Ishikawa (cell line): ENCODE measurements at regions not wholly inside any gene's neighbourhood (a gene's known extent, or its start where the extent isn't known, plus 50 kb on each side); places are given as distances from the start of the nearest gene placed in this dataset.

ENCODE experiments used
- CEBPB ChIP-seq: IDR thresholded peaks from 2 replicates; pipeline ENCODE4 v1.6.1; 2012
- EGR1 ChIP-seq: IDR thresholded peaks from 2 replicates; pipeline ENCODE4 v1.6.1; 2012
- EP300 ChIP-seq: IDR thresholded peaks from 2 replicates; pipeline ENCODE4 v1.6.1; 2012; ENCODE audit warnings: borderline replicate concordance
- NFIC ChIP-seq: IDR thresholded peaks from 2 replicates; pipeline ENCODE4 v1.6.1; 2012
- TAF1 ChIP-seq: IDR thresholded peaks from 2 replicates; pipeline ENCODE4 v1.6.1; 2012; ENCODE audit warnings: low read depth, mild to moderate bottlenecking
- TCF12 ChIP-seq: IDR thresholded peaks from 2 replicates; pipeline ENCODE4 v1.6.1; 2012; ENCODE audit warnings: low read depth
- TEAD4 ChIP-seq: IDR thresholded peaks from 2 replicates; pipeline ENCODE4 v1.6.1; 2012
- YY1 ChIP-seq: IDR thresholded peaks from 2 replicates; pipeline ENCODE4 v1.6.1; 2012; ENCODE audit warnings: low read depth
- TF ChIP-seq, protein P1 (sequence below): IDR thresholded peaks from 2 replicates; pipeline ENCODE4 v1.6.1; 2012
- TF ChIP-seq, protein P2 (sequence below): IDR thresholded peaks from 2 replicates; pipeline ENCODE4 v1.6.1; 2012

DNA sequence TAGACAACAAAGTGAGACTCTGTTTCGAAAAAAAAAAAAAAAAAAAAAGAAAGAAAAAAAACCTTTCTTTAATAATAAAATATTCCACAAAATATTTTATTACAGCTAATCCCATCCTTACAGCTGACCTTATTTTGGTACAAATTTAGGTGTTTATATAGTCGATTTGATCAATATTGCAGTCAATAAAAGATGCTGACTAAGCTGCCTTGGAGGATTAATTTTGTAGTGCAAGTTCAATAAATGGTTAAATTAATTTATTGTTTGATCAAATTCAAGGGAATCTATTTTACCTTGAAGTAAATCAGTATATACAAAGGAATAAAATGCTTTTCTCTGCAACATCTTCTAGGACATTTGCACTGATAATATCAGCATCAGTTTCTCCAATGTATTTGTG is 1764.3 kb downstream of the NCAM2 start:
- TF ChIP-seq YY1 (no peak), TEAD4 (no peak), TAF1 (no peak), EP300 (no peak), EGR1 (no peak), NFIC (no peak), CEBPB (no peak), TCF12 (no peak)
- TF ChIP-seq, protein P1, sequence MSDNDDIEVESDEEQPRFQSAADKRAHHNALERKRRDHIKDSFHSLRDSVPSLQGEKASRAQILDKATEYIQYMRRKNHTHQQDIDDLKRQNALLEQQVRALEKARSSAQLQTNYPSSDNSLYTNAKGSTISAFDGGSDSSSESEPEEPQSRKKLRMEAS: no peak
- TF ChIP-seq, protein P2, sequence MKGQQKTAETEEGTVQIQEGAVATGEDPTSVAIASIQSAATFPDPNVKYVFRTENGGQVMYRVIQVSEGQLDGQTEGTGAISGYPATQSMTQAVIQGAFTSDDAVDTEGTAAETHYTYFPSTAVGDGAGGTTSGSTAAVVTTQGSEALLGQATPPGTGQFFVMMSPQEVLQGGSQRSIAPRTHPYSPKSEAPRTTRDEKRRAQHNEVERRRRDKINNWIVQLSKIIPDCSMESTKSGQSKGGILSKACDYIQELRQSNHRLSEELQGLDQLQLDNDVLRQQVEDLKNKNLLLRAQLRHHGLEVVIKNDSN: no peak
